ENCODE measurements at regions not wholly inside any gene's neighbourhood (a gene's known extent, or its start where the extent isn't known, plus 50 kb on each side); places are given as distances from the start of the nearest gene placed in this dataset.

DNA sequence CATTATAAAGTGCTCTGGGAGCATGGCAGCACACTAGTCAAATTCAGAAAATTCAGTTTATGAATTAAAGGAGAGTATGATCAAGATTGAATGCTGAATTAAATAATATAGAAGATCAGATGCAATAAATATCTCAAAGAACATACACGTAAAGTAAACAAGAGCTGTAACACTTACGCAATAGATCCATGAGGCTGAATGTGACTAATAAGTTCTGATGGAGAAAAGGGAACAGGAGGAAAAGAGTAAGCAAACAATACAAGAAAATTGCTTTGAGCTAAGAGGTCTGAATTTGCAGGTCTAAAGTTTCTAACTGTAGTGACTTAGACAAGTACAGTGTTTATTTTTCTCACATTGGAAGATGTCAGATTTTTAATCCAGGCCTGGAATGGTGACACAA is 646.7 kb upstream of the ZNF804A start:
- TF ChIP-seq CTCF (conservative IDR thresholded peaks at IDR 0.05; ENCODE audit: low read depth, low read length) (no peak), EZH2phosphoT487 (IDR thresholded peaks at IDR 0.05; ENCODE audit: borderline replicate concordance, low read length) (no peak), EZH2 (IDR thresholded peaks at IDR 0.05; ENCODE audit: low read length, unreplicated experiment) (no peak)
